Spleen (tissue), 11 donors: ENCODE measurements at regions not wholly inside any gene's neighbourhood (a gene's known extent, or its start where the extent isn't known, plus 50 kb on each side); places are given as distances from the start of the nearest gene placed in this dataset.
A peak's percentile ranks its signal among the peaks of the same experiment; 100 is the strongest.

Experiments used
- DNase-seq: peaks from one replicate; pipeline ENCODE4 v3.0.0-alpha.2; 2020
- H3K27ac ChIP-seq, 8 donors: fragments of 200-600 bp; sonication (generic) in 7 of 8; 1 replicate in 4 of 8; 2 replicates in 4 of 8; pipeline versions ENCODE4 v1.5.0 to v1.8.0; 2016 to 2021; ENCODE audit warnings: inconsistent platforms in 4 of 8, mild to moderate bottlenecking in 4 of 8, moderate library complexity in 1 of 8
- H3K27me3 ChIP-seq, 7 donors: fragments of 200-600 bp; sonication (generic) in 6 of 7; replicated peaks in 1 of 7; 1 replicate in 4 of 7; 2 replicates in 3 of 7; pipeline versions ENCODE4 v1.5.0 to v1.8.0; 2016 to 2021; ENCODE audit warnings: inconsistent platforms in 3 of 7, mild to moderate bottlenecking in 1 of 7
- H3K36me3 ChIP-seq, 6 donors: fragments of 200-600 bp; sonication (generic) in 5 of 6; 1 replicate in 4 of 6; 2 replicates in 2 of 6; pipeline versions ENCODE4 v1.5.0 to v1.8.0; 2016 to 2021; ENCODE audit warnings: inconsistent platforms in 2 of 6
- H3K4me1 ChIP-seq, 6 donors: fragments of 200-600 bp; sonication (generic) in 5 of 6; 1 replicate in 3 of 6; 2 replicates in 3 of 6; pipeline versions ENCODE4 v1.5.0 to v1.8.0; 2016 to 2021; ENCODE audit warnings: inconsistent platforms in 3 of 6
- H3K4me3 ChIP-seq, 8 donors: fragments of 200-600 bp; sonication (generic) in 7 of 8; 1 replicate in 4 of 8; 2 replicates in 4 of 8; pipeline versions ENCODE4 v1.5.0 to v1.8.0; 2016 to 2021; ENCODE audit warnings: inconsistent platforms in 4 of 8, mild to moderate bottlenecking in 4 of 8, moderate library complexity in 2 of 8
- H3K9me3 ChIP-seq, 8 donors: fragments of 200-600 bp; sonication (generic) in 7 of 8; 1 replicate in 4 of 8; 2 replicates in 4 of 8; pipeline versions ENCODE4 v1.5.0 to v1.8.0; 2016 to 2021; ENCODE audit warnings: inconsistent platforms in 4 of 8
- POLR2A ChIP-seq, 3 donors: fragments of 450-650 bp; IDR thresholded peaks; one replicate each; pipeline ENCODE4 v1.5.1; 2017; ENCODE audit warnings: antibody characterized with exemption in 3 of 3, mild to moderate bottlenecking in 1 of 3
- POLR2AphosphoS5 ChIP-seq, 3 donors: sonication (generic); formaldehyde crosslinking; IDR thresholded peaks; one replicate each; pipeline ENCODE4 v1.5.1; 2017; ENCODE audit warnings: antibody characterized with exemption in 3 of 3
- WGBS, 5 donors: extraction: QIAGEN DNeasy Blood & Tissue Kit in 3 of 5; methylation state at CpG; one replicate each; pipeline versions ENCODE4 v1.1.5 to v1.1.7; 2013 to 2018; 5-methylcytosine and 5-hydroxymethylcytosine counted together
- intact Hi-C: fragments of 100-400 bp; cut with DNase I; formaldehyde crosslinking; loops from one replicate; pipeline ENCODE4 v1.15.0; 2023; ENCODE audit warnings: low total_unique reads
- TF ChIP-seq, protein P1 (sequence below), 11 experiments: fragments of 200-600 bp in 7 of 11; fragments of 450-650 bp in 4 of 11; sonication (generic) in 4 of 11; IDR thresholded peaks in 8 of 11; conservative IDR thresholded peaks in 3 of 11; 1 replicate in 7 of 11; 2 replicates in 4 of 11; pipeline versions ENCODE4 v1.4.0 to v1.8.0; 2016 to 2021; ENCODE audit warnings: antibody characterized with exemption in 11 of 11, inconsistent platforms in 4 of 11, mild to moderate bottlenecking in 1 of 11
- donor health status: healthy with polysubstance abuse.
- donor health status: DM: no; HTN: no; CAD: no; lungs with moderate emphysema.
- donor health status: DM: no; HTN: no; CAD: no.
- donor health status: Bipolar disorder and iron deficiency.
- donor health status: healthy.
- donor health status: DM: no; HTN: no; CAD: no.
- donor health status: DM: yes; HTN: yes; CAD: no.

- 91 to 98% (median 95%) methylated on average over 26 of the region's 26 CpGs for WGBS, 5 donors
- no peaks in the 10 kb centered on the region for H3K27me3 ChIP-seq
- H3K27ac ChIP-seq, result no peak overlapping the region
- no peaks in the 10 kb centered on the region for H3K9me3 ChIP-seq
- DNase-seq, result no peak
- intact Hi-C loops, result no loop called here
- no peaks in the 10 kb centered on the region for H3K4me1 ChIP-seq
- no peaks in the 10 kb centered on the region for H3K36me3 ChIP-seq
- TF ChIP-seq, protein P1, sequence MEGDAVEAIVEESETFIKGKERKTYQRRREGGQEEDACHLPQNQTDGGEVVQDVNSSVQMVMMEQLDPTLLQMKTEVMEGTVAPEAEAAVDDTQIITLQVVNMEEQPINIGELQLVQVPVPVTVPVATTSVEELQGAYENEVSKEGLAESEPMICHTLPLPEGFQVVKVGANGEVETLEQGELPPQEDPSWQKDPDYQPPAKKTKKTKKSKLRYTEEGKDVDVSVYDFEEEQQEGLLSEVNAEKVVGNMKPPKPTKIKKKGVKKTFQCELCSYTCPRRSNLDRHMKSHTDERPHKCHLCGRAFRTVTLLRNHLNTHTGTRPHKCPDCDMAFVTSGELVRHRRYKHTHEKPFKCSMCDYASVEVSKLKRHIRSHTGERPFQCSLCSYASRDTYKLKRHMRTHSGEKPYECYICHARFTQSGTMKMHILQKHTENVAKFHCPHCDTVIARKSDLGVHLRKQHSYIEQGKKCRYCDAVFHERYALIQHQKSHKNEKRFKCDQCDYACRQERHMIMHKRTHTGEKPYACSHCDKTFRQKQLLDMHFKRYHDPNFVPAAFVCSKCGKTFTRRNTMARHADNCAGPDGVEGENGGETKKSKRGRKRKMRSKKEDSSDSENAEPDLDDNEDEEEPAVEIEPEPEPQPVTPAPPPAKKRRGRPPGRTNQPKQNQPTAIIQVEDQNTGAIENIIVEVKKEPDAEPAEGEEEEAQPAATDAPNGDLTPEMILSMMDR (IDR thresholded peaks at IDR 0.05 in 8 of 11, conservative IDR thresholded peaks at IDR 0.05 in 3 of 11), result no peak
- no peak for TF ChIP-seq POLR2A (IDR thresholded peaks at IDR 0.05)
- no peak for TF ChIP-seq POLR2AphosphoS5 (IDR thresholded peaks at IDR 0.05)
- H3K4me3 ChIP-seq, result no peak overlapping the region
These were observed 427.2 kb upstream of the PDE3A start for GRCh38 chr12:19941096-19941495.

DNA sequence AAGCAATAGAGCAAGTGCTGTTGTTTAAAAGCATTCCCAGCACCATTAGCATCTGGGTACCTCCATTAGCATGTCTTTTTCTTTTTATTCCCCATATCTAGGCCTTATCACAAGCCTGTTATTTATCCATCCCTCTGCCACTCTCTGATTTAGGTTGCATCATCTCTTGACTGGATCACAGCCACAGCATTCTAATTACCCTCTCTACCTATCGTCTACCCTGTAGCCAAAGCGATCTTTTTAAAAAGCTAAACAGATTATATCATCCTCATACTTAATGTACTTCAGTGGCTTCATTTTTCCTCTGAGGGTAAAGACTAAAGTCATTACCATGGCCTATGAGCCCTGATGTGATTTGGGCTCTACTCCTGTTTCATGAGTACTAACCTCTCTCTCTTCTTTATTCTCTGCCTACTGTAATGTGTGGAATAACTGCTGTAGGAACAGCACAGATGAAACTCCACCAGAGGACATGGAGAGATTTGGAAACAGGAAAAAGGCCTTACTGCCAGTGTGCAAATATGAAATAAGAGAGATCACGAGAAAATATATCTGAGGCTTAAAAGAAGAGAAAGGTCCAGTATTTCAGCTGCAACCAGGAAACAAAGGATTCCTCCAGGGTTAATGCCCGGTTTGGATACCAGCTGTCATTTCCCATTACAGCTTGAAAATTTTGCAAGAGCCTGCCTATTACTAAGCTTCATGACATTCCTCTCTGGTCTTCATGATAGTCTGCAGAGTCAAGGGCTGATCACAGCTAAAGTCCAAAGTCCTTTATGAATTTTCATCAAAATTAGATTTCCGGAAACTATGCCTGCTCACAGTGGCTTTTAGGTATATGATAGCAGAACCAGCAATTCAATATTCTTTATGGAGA, 422.5 kb upstream of the PDE3A start:
- no peaks in the 10 kb centered on the region for H3K27me3 ChIP-seq
- 68 to 88% (median 79%) methylated on average over 5 of the region's 5 CpGs for WGBS, 5 donors
- no peak overlapping the region for H3K4me3 ChIP-seq
- no peaks in the 10 kb centered on the region for H3K4me1 ChIP-seq
- no peak for DNase-seq
- intact Hi-C loops, result no loop called here
- H3K36me3 ChIP-seq, result no peaks in the 10 kb centered on the region
- TF ChIP-seq POLR2AphosphoS5 (IDR thresholded peaks at IDR 0.05) (no peak), POLR2A (IDR thresholded peaks at IDR 0.05) (no peak)
- TF ChIP-seq, protein P1 (IDR thresholded peaks at IDR 0.05 in 8 of 11, conservative IDR thresholded peaks at IDR 0.05 in 3 of 11), result no peak
- H3K9me3 ChIP-seq, result peaks cover 0 to 16% (median 0%) of the 10 kb centered on the region in 8 donors
- H3K27ac ChIP-seq, result peak overlapping the region in 2 of 8 donors; percentile 18 to 19

GRCh38 chr12:19946550-19946949, 421.8 kb upstream of the PDE3A start:
- no peaks in the 10 kb centered on the region for H3K36me3 ChIP-seq
- H3K9me3 ChIP-seq, result peaks cover 0 to 16% (median 0%) of the 10 kb centered on the region in 8 donors
- intact Hi-C loops, result no loop called here
- no peaks in the 10 kb centered on the region for H3K4me1 ChIP-seq
- 67 to 79% (median 77%) methylated on average over 5 of the region's 5 CpGs for WGBS, 5 donors
- H3K4me3 ChIP-seq, result no peak overlapping the region
- DNase-seq, result no peak
- H3K27ac ChIP-seq, result peak overlapping the region in 1 of 8 donors; percentile 19
- TF ChIP-seq, protein P1 (IDR thresholded peaks at IDR 0.05 in 8 of 11, conservative IDR thresholded peaks at IDR 0.05 in 3 of 11), result no peak
- TF ChIP-seq POLR2AphosphoS5 (IDR thresholded peaks at IDR 0.05), result peak in 1 of 3 donors; percentile 32
- no peaks in the 10 kb centered on the region for H3K27me3 ChIP-seq

GRCh38 chr12:19947344-19947743, 421.0 kb upstream of the PDE3A start:
- intact Hi-C loops, result no loop called here
- H3K36me3 ChIP-seq, result no peaks in the 10 kb centered on the region
- no peak overlapping the region for H3K27ac ChIP-seq
- no peak for TF ChIP-seq POLR2AphosphoS5 (IDR thresholded peaks at IDR 0.05)
- no peak for TF ChIP-seq POLR2A (IDR thresholded peaks at IDR 0.05)
- TF ChIP-seq, protein P1 (IDR thresholded peaks at IDR 0.05 in 8 of 11, conservative IDR thresholded peaks at IDR 0.05 in 3 of 11), result no peak
- WGBS, 5 donors, result 76 to 91% (median 85%) methylated on average over 3 of the region's 3 CpGs
- no peak for DNase-seq
- H3K4me1 ChIP-seq, result no peaks in the 10 kb centered on the region
- peaks cover 0 to 16% (median 0%) of the 10 kb centered on the region in 8 donors for H3K9me3 ChIP-seq
- H3K27me3 ChIP-seq, result no peaks in the 10 kb centered on the region
- H3K4me3 ChIP-seq, result no peak overlapping the region
